ENCODE measurements at regions not wholly inside any gene's neighbourhood (a gene's known extent, or its start where the extent isn't known, plus 50 kb on each side); places are given as distances from the start of the nearest gene placed in this dataset.
"Not testable (repeated sequence)": the region's sequence is repeated elsewhere in the genome, so short reads cannot be mapped to it uniquely, and the experiment has no call there.

GRCh38 chr6:26863641-26864040, 204.1 kb upstream of the ZNF322 start:
- H3K56ac ChIP-seq (ENCODE audit: extremely low read depth, insufficient read depth, low read length); H2AFZ ChIP-seq (replicated peaks; ENCODE audit: low read length, poor library complexity); H2BK20ac ChIP-seq (ENCODE audit: low read depth, low read length); H4K20me1 ChIP-seq (ENCODE audit: insufficient read depth, low read length); H3K27me3 ChIP-seq (ENCODE audit: control insufficient read depth, insufficient read depth, low read length); H3K18ac ChIP-seq (ENCODE audit: low read depth, low read length); POLR2A ChIA-PET (ENCODE audit: unreplicated experiment); H3K79me1 ChIP-seq (ENCODE audit: low read depth in 1 of 2, low read length in 2 of 2); dilution Hi-C loops (cut with HindIII; ENCODE audit: low sequenced_read_pairs, unreplicated experiment); H3K4me3 ChIP-seq (ENCODE audit: insufficient read depth, low read depth, low read length); H3K4me2 ChIP-seq (ENCODE audit: low read depth, low read length); H4K5ac ChIP-seq (ENCODE audit: low read depth, low read length); in situ Hi-C loops (cut with MboI; ENCODE audit: low sequenced_read_pairs); H2AK5ac ChIP-seq (ENCODE audit: low read depth, low read length); H3K4me1 ChIP-seq (ENCODE audit: control insufficient read depth, insufficient read depth, low read length); intact Hi-C loops (cut with micrococcal nuclease); H3K4ac ChIP-seq (ENCODE audit: low read depth, low read length); H3K36me3 ChIP-seq (ENCODE audit: control insufficient read depth, insufficient read depth, low read length); H3K14ac ChIP-seq (replicated peaks; ENCODE audit: low read depth, low read length); H3K9me3 ChIP-seq (ENCODE audit: control insufficient read depth, insufficient read depth, low read length); DNase-seq; CTCF ChIA-PET; H3K9me1 ChIP-seq (ENCODE audit: insufficient read depth, low read length); H3K27ac ChIP-seq (ENCODE audit: insufficient read depth, low read length); H3K23ac ChIP-seq (ENCODE audit: low read depth, low read length); H2BK120ac ChIP-seq (ENCODE audit: low read depth, low read length); H2BK15ac ChIP-seq (ENCODE audit: low read depth, low read length); H2BK5ac ChIP-seq (ENCODE audit: low read depth, low read length, poor library complexity, severe bottlenecking); BruUV-seq (replicated peaks); H3K9ac ChIP-seq (ENCODE audit: low read depth, low read length); ATAC-seq (ENCODE audit: low read depth); H4K8ac ChIP-seq (ENCODE audit: low read depth in 2 of 2, low read length in 2 of 2); H2AK9ac ChIP-seq (replicated peaks; ENCODE audit: low read depth, low read length, poor library complexity); H4K91ac ChIP-seq (ENCODE audit: insufficient read depth, low read depth, low read length): not testable (repeated sequence)
- no CpG with 5 or more reads among the region's 6 CpGs for WGBS, 2 experiments (ENCODE audit: extremely low coverage in 2 of 2, insufficient read length in 1 of 2)

GRCh38 chr6:26898785-26899184, 239.2 kb upstream of the ZNF322 start:
- H3K4me2 ChIP-seq (ENCODE audit: low read depth, low read length); intact Hi-C loops (cut with micrococcal nuclease); H3K23ac ChIP-seq (ENCODE audit: low read depth, low read length); H2BK15ac ChIP-seq (ENCODE audit: low read depth, low read length); H3K27me3 ChIP-seq (ENCODE audit: control insufficient read depth, insufficient read depth, low read length); H2BK120ac ChIP-seq (ENCODE audit: low read depth, low read length); BruUV-seq (replicated peaks); DNase-seq; H3K4me3 ChIP-seq (ENCODE audit: insufficient read depth, low read depth, low read length); ATAC-seq (ENCODE audit: low read depth); H3K4me1 ChIP-seq (ENCODE audit: control insufficient read depth, insufficient read depth, low read length); dilution Hi-C loops (cut with HindIII; ENCODE audit: low sequenced_read_pairs, unreplicated experiment); H3K14ac ChIP-seq (replicated peaks; ENCODE audit: low read depth, low read length); POLR2A ChIA-PET (ENCODE audit: unreplicated experiment); H3K36me3 ChIP-seq (ENCODE audit: control insufficient read depth, insufficient read depth, low read length); H4K20me1 ChIP-seq (ENCODE audit: insufficient read depth, low read length); H3K56ac ChIP-seq (ENCODE audit: extremely low read depth, insufficient read depth, low read length); H3K9me3 ChIP-seq (ENCODE audit: control insufficient read depth, insufficient read depth, low read length); H4K8ac ChIP-seq (ENCODE audit: low read depth in 2 of 2, low read length in 2 of 2); H4K91ac ChIP-seq (ENCODE audit: insufficient read depth, low read depth, low read length); H2BK20ac ChIP-seq (ENCODE audit: low read depth, low read length); H2BK5ac ChIP-seq (ENCODE audit: low read depth, low read length, poor library complexity, severe bottlenecking); H2AK5ac ChIP-seq (ENCODE audit: low read depth, low read length); H3K27ac ChIP-seq (ENCODE audit: insufficient read depth, low read length); H2AFZ ChIP-seq (replicated peaks; ENCODE audit: low read length, poor library complexity); H2AK9ac ChIP-seq (replicated peaks; ENCODE audit: low read depth, low read length, poor library complexity); H3K4ac ChIP-seq (ENCODE audit: low read depth, low read length); H4K5ac ChIP-seq (ENCODE audit: low read depth, low read length); H3K79me1 ChIP-seq (ENCODE audit: low read depth in 1 of 2, low read length in 2 of 2); H3K9me1 ChIP-seq (ENCODE audit: insufficient read depth, low read length); H3K18ac ChIP-seq (ENCODE audit: low read depth, low read length); CTCF ChIA-PET; in situ Hi-C loops (cut with MboI; ENCODE audit: low sequenced_read_pairs); H3K9ac ChIP-seq (ENCODE audit: low read depth, low read length): not testable (repeated sequence)
- WGBS, 2 experiments (ENCODE audit: extremely low coverage in 2 of 2, insufficient read length in 1 of 2): 88% methylated on average over 2 of the region's 9 CpGs; no CpG with 5 or more reads in 1 of the 2 experiments

All from IMR-90 (cell line).